Fibroblast of lung (primary cell): ENCODE measurements at regions not wholly inside any gene's neighbourhood (a gene's known extent, or its start where the extent isn't known, plus 50 kb on each side); places are given as distances from the start of the nearest gene placed in this dataset.

ENCODE experiments used
- DNase-seq, 2 donors: peaks; one replicate each; pipeline versions ENCODE4 v3.0.0 to v3.0.0-alpha.2; 2010; ENCODE audit warnings: low read depth in 2 of 2
- H2AFZ ChIP-seq: 2 replicates; pipeline ENCODE4 v1.5.1; 2012; ENCODE audit warnings: low read length, control low read depth, inconsistent platforms
- H3K27ac ChIP-seq: 2 replicates; pipeline ENCODE4 v1.5.1; 2011; ENCODE audit warnings: low read length, control low read depth; ENCODE audit not compliant: insufficient read depth
- H3K27me3 ChIP-seq: 2 replicates; pipeline ENCODE4 v1.5.1; 2011; ENCODE audit warnings: mild to moderate bottlenecking, low read length; ENCODE audit not compliant: control insufficient read depth, insufficient read depth
- H3K36me3 ChIP-seq: 2 replicates; pipeline ENCODE4 v1.5.1; 2011; ENCODE audit warnings: low read length; ENCODE audit not compliant: control insufficient read depth, insufficient read depth
- H3K4me1 ChIP-seq: 2 replicates; pipeline ENCODE4 v1.5.1; 2011; ENCODE audit warnings: low read length; ENCODE audit not compliant: control insufficient read depth, insufficient read depth; ENCODE audit errors: extremely low read depth
- H3K4me2 ChIP-seq: 2 replicates; pipeline ENCODE4 v1.5.1; 2011; ENCODE audit warnings: low read length, control low read depth; ENCODE audit not compliant: insufficient read depth; ENCODE audit errors: extremely low read depth
- H3K4me3 ChIP-seq, 4 experiments: fragments of 200-600 bp in 1 of 4; sonication (generic) in 1 of 4; replicated peaks in 1 of 4; 2 replicates each; pipeline ENCODE4 v1.5.1; 2011 to 2016; ENCODE audit warnings: low read length in 4 of 4, low read depth in 3 of 4, mild to moderate bottlenecking in 3 of 4, control low read depth in 2 of 4, inconsistent platforms in 1 of 4, mixed read lengths in 1 of 4; ENCODE audit not compliant: insufficient read depth in 1 of 4; ENCODE audit errors: control extremely low read depth in 1 of 4
- H3K79me2 ChIP-seq: 2 replicates; pipeline ENCODE4 v1.5.1; 2012; ENCODE audit warnings: mild to moderate bottlenecking, low read length, inconsistent platforms; ENCODE audit not compliant: control insufficient read depth, insufficient read depth
- H3K9ac ChIP-seq: 2 replicates; pipeline ENCODE4 v1.5.1; 2011; ENCODE audit warnings: mild to moderate bottlenecking, low read length, control low read depth; ENCODE audit not compliant: insufficient read depth
- H3K9me3 ChIP-seq: 2 replicates; pipeline ENCODE4 v1.5.1; 2012; ENCODE audit warnings: low read depth, low read length; ENCODE audit not compliant: control insufficient read depth, insufficient read depth
- H4K20me1 ChIP-seq: 2 replicates; pipeline ENCODE4 v1.5.1; 2011; ENCODE audit warnings: low read length; ENCODE audit not compliant: control insufficient read depth, insufficient read depth; ENCODE audit errors: extremely low read depth
- CTCF ChIP-seq, 2 donors: IDR thresholded peaks in 1 of 2; conservative IDR thresholded peaks in 1 of 2; 1 replicate in 1 of 2; 2 replicates in 1 of 2; pipeline ENCODE4 v1.5.1; 2011 to 2012; ENCODE audit warnings: low read length in 2 of 2, control low read depth in 1 of 2, inconsistent platforms in 1 of 2, low read depth in 1 of 2, mild to moderate bottlenecking in 1 of 2
- EZH2 ChIP-seq: IDR thresholded peaks from 2 replicates; pipeline ENCODE4 v1.5.1; 2012; ENCODE audit warnings: low read length, control low read depth, mild to moderate bottlenecking; ENCODE audit errors: missing control alignments

- H3K27me3 ChIP-seq, result peaks cover 8% of the 10 kb centered on the region
- H3K9me3 ChIP-seq, result no peaks in the 10 kb centered on the region
- no peaks in the 10 kb centered on the region for H3K4me1 ChIP-seq
- no peaks in the 10 kb centered on the region for H3K36me3 ChIP-seq
- no peak overlapping the region for H3K27ac ChIP-seq
- no peak overlapping the region for H3K9ac ChIP-seq
- TF ChIP-seq EZH2 (no peak), CTCF (conservative IDR thresholded peaks at IDR 0.05 in 1 of 2, IDR thresholded peaks at IDR 0.05 in 1 of 2; ENCODE audit: low read depth in 1 of 2, low read length in 2 of 2) (no peak)
- H4K20me1 ChIP-seq, result no peaks in the 10 kb centered on the region
- H3K4me2 ChIP-seq, result no peak overlapping the region
- H3K79me2 ChIP-seq, result no peaks in the 10 kb centered on the region
- H2AFZ ChIP-seq, result no peak overlapping the region
- H3K4me3 ChIP-seq, result no peak overlapping the region
- DNase-seq, result no peak
These were observed 102.7 kb upstream of the SLC22A23 start for GRCh38 chr6:3559561-3559960.

- Histone ChIP-seq H2AFZ (no peak overlapping the region), H3K4me2 (no peak overlapping the region), H3K27me3 (peaks cover 11% of the 10 kb centered on the region), H3K79me2 (no peaks in the 10 kb centered on the region), H3K9me3 (no peaks in the 10 kb centered on the region), H3K36me3 (no peaks in the 10 kb centered on the region), H3K4me1 (no peaks in the 10 kb centered on the region), H3K9ac (no peak overlapping the region), H4K20me1 (no peaks in the 10 kb centered on the region), H3K27ac (no peak overlapping the region), H3K4me3 (no peak overlapping the region)
- no peak for DNase-seq
- TF ChIP-seq EZH2, result no peak
- TF ChIP-seq CTCF (conservative IDR thresholded peaks at IDR 0.05 in 1 of 2, IDR thresholded peaks at IDR 0.05 in 1 of 2; ENCODE audit: low read depth in 1 of 2, low read length in 2 of 2), result no peak
These were observed 100.5 kb upstream of the SLC22A23 start for GRCh38 chr6:3557336-3557735.

GRCh38 chr6:3553254-3553653, 96.4 kb upstream of the SLC22A23 start:
- Histone ChIP-seq H3K36me3 (no peaks in the 10 kb centered on the region), H4K20me1 (no peaks in the 10 kb centered on the region), H3K27me3 (peaks cover 3% of the 10 kb centered on the region), H3K4me1 (no peaks in the 10 kb centered on the region), H3K4me3 (no peak overlapping the region), H2AFZ (no peak overlapping the region), H3K4me2 (no peak overlapping the region), H3K79me2 (no peaks in the 10 kb centered on the region), H3K27ac (no peak overlapping the region), H3K9me3 (no peaks in the 10 kb centered on the region), H3K9ac (no peak overlapping the region)
- TF ChIP-seq CTCF (conservative IDR thresholded peaks at IDR 0.05 in 1 of 2, IDR thresholded peaks at IDR 0.05 in 1 of 2; ENCODE audit: low read depth in 1 of 2, low read length in 2 of 2) (no peak), EZH2 (no peak)
- DNase-seq, result no peak
